ENCODE measurements at regions not wholly inside any gene's neighbourhood (a gene's known extent, or its start where the extent isn't known, plus 50 kb on each side); places are given as distances from the start of the nearest gene placed in this dataset.

- H3K9ac ChIP-seq (ENCODE audit: low read length in 3 of 3) = no peak overlapping the region
- no peaks in the 10 kb centered on the region for H3K27me3 ChIP-seq (ENCODE audit: control insufficient read depth, insufficient read depth, low read length)
- TF ChIP-seq CTCF (IDR thresholded peaks at IDR 0.05; ENCODE audit: borderline replicate concordance, extremely low read depth, insufficient read depth) = no peak
- no peak overlapping the region for H3K4me3 ChIP-seq (ENCODE audit: low read length in 3 of 3)
- no peak overlapping the region for H3K27ac ChIP-seq (ENCODE audit: low read depth in 2 of 2, low read length in 2 of 2)
- no peaks in the 10 kb centered on the region for H3K9me3 ChIP-seq (ENCODE audit: control insufficient read depth in 2 of 3, insufficient read depth in 1 of 3, low read length in 3 of 3)
- no peak for FAIRE-seq
- no peak for DNase-seq
- no peaks in the 10 kb centered on the region for H3K36me3 ChIP-seq (ENCODE audit: control insufficient read depth in 2 of 3, insufficient read depth in 3 of 3, low read length in 3 of 3)
- no peaks in the 10 kb centered on the region for H3K4me1 ChIP-seq (ENCODE audit: control insufficient read depth in 2 of 3, insufficient read depth in 2 of 3, low read depth in 1 of 3, low read length in 3 of 3)
- intact Hi-C loops (cut with DNase I) = no loop called here
Measured at GRCh38 chr1:102821707-102822106, 286.6 kb downstream of the COL11A1 start.

- Histone ChIP-seq H3K36me3 (ENCODE audit: control insufficient read depth in 2 of 3, insufficient read depth in 3 of 3, low read length in 3 of 3) (no peaks in the 10 kb centered on the region), H3K4me1 (ENCODE audit: control insufficient read depth in 2 of 3, insufficient read depth in 2 of 3, low read depth in 1 of 3, low read length in 3 of 3) (no peaks in the 10 kb centered on the region), H3K9me3 (ENCODE audit: control insufficient read depth in 2 of 3, insufficient read depth in 1 of 3, low read length in 3 of 3) (no peaks in the 10 kb centered on the region), H3K4me3 (ENCODE audit: low read length in 3 of 3) (no peak overlapping the region), H3K27me3 (ENCODE audit: control insufficient read depth, insufficient read depth, low read length) (no peaks in the 10 kb centered on the region), H3K9ac (ENCODE audit: low read length in 3 of 3) (no peak overlapping the region), H3K27ac (ENCODE audit: low read depth in 2 of 2, low read length in 2 of 2) (no peak overlapping the region)
- TF ChIP-seq CTCF (IDR thresholded peaks at IDR 0.05; ENCODE audit: borderline replicate concordance, extremely low read depth, insufficient read depth) = no peak
- DNase-seq (no peak), FAIRE-seq (no peak)
- intact Hi-C loops (cut with DNase I) = no loop called here
Measured at GRCh38 chr1:102800406-102800805, 307.9 kb downstream of the COL11A1 start.

DNA sequence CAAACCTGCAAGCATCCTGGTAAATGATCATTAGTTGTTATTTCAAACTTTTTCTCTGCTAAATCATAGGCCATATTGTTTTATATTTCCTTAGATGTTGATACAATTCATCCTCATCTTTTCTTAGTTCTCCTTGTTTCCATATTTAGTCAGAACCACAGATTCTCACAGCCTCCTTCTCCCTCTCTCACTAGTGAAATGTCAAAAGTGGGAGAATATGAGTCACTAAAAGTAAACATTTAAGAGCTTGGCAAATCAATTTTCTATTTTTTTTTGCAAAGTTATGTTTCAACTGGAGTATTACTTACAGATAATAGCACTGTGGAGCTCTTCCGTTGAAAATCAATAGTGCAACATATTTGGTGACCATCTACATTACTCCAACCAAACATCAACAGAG is 308.8 kb downstream of the COL11A1 start:
- intact Hi-C loops (cut with DNase I) = no loop called here
- TF ChIP-seq CTCF (IDR thresholded peaks at IDR 0.05; ENCODE audit: borderline replicate concordance, extremely low read depth, insufficient read depth) = no peak
- H3K27ac ChIP-seq (ENCODE audit: low read depth in 2 of 2, low read length in 2 of 2) = no peak overlapping the region
- no peak for DNase-seq
- no peak overlapping the region for H3K9ac ChIP-seq (ENCODE audit: low read length in 3 of 3)
- H3K27me3 ChIP-seq (ENCODE audit: control insufficient read depth, insufficient read depth, low read length) = no peaks in the 10 kb centered on the region
- no peaks in the 10 kb centered on the region for H3K4me1 ChIP-seq (ENCODE audit: control insufficient read depth in 2 of 3, insufficient read depth in 2 of 3, low read depth in 1 of 3, low read length in 3 of 3)
- H3K9me3 ChIP-seq (ENCODE audit: control insufficient read depth in 2 of 3, insufficient read depth in 1 of 3, low read length in 3 of 3) = no peaks in the 10 kb centered on the region
- H3K4me3 ChIP-seq (ENCODE audit: low read length in 3 of 3) = no peak overlapping the region
- no peak for FAIRE-seq
- H3K36me3 ChIP-seq (ENCODE audit: control insufficient read depth in 2 of 3, insufficient read depth in 3 of 3, low read length in 3 of 3) = no peaks in the 10 kb centered on the region

- no peak for TF ChIP-seq CTCF (IDR thresholded peaks at IDR 0.05; ENCODE audit: borderline replicate concordance, extremely low read depth, insufficient read depth)
- Histone ChIP-seq H3K27ac (ENCODE audit: low read depth in 2 of 2, low read length in 2 of 2) (no peak overlapping the region), H3K4me3 (ENCODE audit: low read length in 3 of 3) (no peak overlapping the region), H3K36me3 (ENCODE audit: control insufficient read depth in 2 of 3, insufficient read depth in 3 of 3, low read length in 3 of 3) (no peaks in the 10 kb centered on the region), H3K4me1 (ENCODE audit: control insufficient read depth in 2 of 3, insufficient read depth in 2 of 3, low read depth in 1 of 3, low read length in 3 of 3) (no peaks in the 10 kb centered on the region), H3K27me3 (ENCODE audit: control insufficient read depth, insufficient read depth, low read length) (no peaks in the 10 kb centered on the region), H3K9ac (ENCODE audit: low read length in 3 of 3) (no peak overlapping the region), H3K9me3 (ENCODE audit: control insufficient read depth in 2 of 3, insufficient read depth in 1 of 3, low read length in 3 of 3) (no peaks in the 10 kb centered on the region)
- intact Hi-C loops (cut with DNase I) = no loop called here
- no peak for FAIRE-seq
- DNase-seq = no peak
Measured at GRCh38 chr1:102798718-102799117, 309.6 kb downstream of the COL11A1 start.
